ENCODE measurements at regions not wholly inside any gene's neighbourhood (a gene's known extent, or its start where the extent isn't known, plus 50 kb on each side); places are given as distances from the start of the nearest gene placed in this dataset.
A peak's percentile ranks its signal among the peaks of the same experiment; 100 is the strongest.

GRCh38 chr20:11550657-11551338 lies 366.9 kb upstream of the BTBD3 start:
- no peak for DNase-seq

GRCh38 chr20:11551479-11551878 lies 366.2 kb upstream of the BTBD3 start:
- no peak for DNase-seq

- DNase-seq: no peak
Observed at GRCh38 chr20:11553603-11554002, 364.1 kb upstream of the BTBD3 start.

GRCh38 chr20:11555510-11555909 lies 362.2 kb upstream of the BTBD3 start:
- DNase-seq: no peak

- peak; percentile 79 for DNase-seq
Observed at GRCh38 chr20:11556410-11556809, 361.3 kb upstream of the BTBD3 start.

- no peak for DNase-seq
Observed at GRCh38 chr20:11564491-11564890, 353.2 kb upstream of the BTBD3 start.

GRCh38 chr20:11569163-11569562 lies 348.5 kb upstream of the BTBD3 start:
- no peak for DNase-seq

GRCh38 chr20:11573507-11573906 lies 344.2 kb upstream of the BTBD3 start:
- DNase-seq: no peak

GRCh38 chr20:11581271-11581670 lies 336.4 kb upstream of the BTBD3 start:
- DNase-seq: no peak

GRCh38 chr20:11582060-11582459 lies 335.6 kb upstream of the BTBD3 start:
- DNase-seq: no peak

GRCh38 chr20:11585752-11586352 lies 331.8 kb upstream of the BTBD3 start:
- peak; percentile 13 for DNase-seq

- DNase-seq: no peak
Observed at GRCh38 chr20:11588875-11589274, 328.8 kb upstream of the BTBD3 start.

GRCh38 chr20:11591965-11592364 lies 325.7 kb upstream of the BTBD3 start:
- DNase-seq: no peak

- DNase-seq: no peak
Observed at GRCh38 chr20:11604339-11604738, 313.4 kb upstream of the BTBD3 start.

GRCh38 chr20:11607047-11607446 lies 310.6 kb upstream of the BTBD3 start:
- no peak for DNase-seq

GRCh38 chr20:11608736-11609135 lies 309.0 kb upstream of the BTBD3 start:
- DNase-seq: no peak

GRCh38 chr20:11624704-11625103 lies 293.0 kb upstream of the BTBD3 start:
- DNase-seq: no peak

- DNase-seq: no peak
Observed at GRCh38 chr20:11626551-11626950, 291.1 kb upstream of the BTBD3 start.

GRCh38 chr20:11642866-11643265 lies 274.8 kb upstream of the BTBD3 start:
- no peak for DNase-seq

GRCh38 chr20:11646359-11646758 lies 271.3 kb upstream of the BTBD3 start:
- no peak for DNase-seq

- DNase-seq: no peak
Observed at GRCh38 chr20:11650566-11650965, 267.1 kb upstream of the BTBD3 start.

GRCh38 chr20:11651138-11651537 lies 266.6 kb upstream of the BTBD3 start:
- no peak for DNase-seq

GRCh38 chr20:11651647-11652046 lies 266.0 kb upstream of the BTBD3 start:
- DNase-seq: no peak

- no peak for DNase-seq
Observed at GRCh38 chr20:11652128-11652527, 265.6 kb upstream of the BTBD3 start.

GRCh38 chr20:11654766-11655165 lies 262.9 kb upstream of the BTBD3 start:
- no peak for DNase-seq

Data from NCI-H2029 treated with DMSO at 0.1 percent for 48 hours (cell line).